ENCODE measurements at regions not wholly inside any gene's neighbourhood (a gene's known extent, or its start where the extent isn't known, plus 50 kb on each side); places are given as distances from the start of the nearest gene placed in this dataset.

GRCh38 chr5:167763772-167764171 is 527.7 kb upstream of the WWC1 start:
- H3K4me3 ChIP-seq (ENCODE audit: low read depth, low read length): no peak overlapping the region
- TF ChIP-seq CTCF (IDR thresholded peaks at IDR 0.05; ENCODE audit: borderline replicate concordance, insufficient read depth, low read depth, low read length): no peak

GRCh38 chr5:167764641-167765289 is 526.7 kb upstream of the WWC1 start:
- no peak overlapping the region for H3K4me3 ChIP-seq (ENCODE audit: low read depth, low read length)

GRCh38 chr5:167765352-167765751 is 526.1 kb upstream of the WWC1 start:
- no peak for TF ChIP-seq CTCF (IDR thresholded peaks at IDR 0.05; ENCODE audit: borderline replicate concordance, insufficient read depth, low read depth, low read length)
- H3K4me3 ChIP-seq (ENCODE audit: low read depth, low read length): no peak overlapping the region

More at GRCh38 chr5:167764641-167765289, 526.7 kb upstream of the WWC1 start:
- TF ChIP-seq CTCF (IDR thresholded peaks at IDR 0.05; ENCODE audit: borderline replicate concordance, insufficient read depth, low read depth, low read length): no peak

GRCh38 chr5:167766957-167767356 is 524.5 kb upstream of the WWC1 start:
- no peak overlapping the region for H3K4me3 ChIP-seq (ENCODE audit: low read depth, low read length)
- TF ChIP-seq CTCF (IDR thresholded peaks at IDR 0.05; ENCODE audit: borderline replicate concordance, insufficient read depth, low read depth, low read length): no peak

GRCh38 chr5:167767795-167768194 is 523.6 kb upstream of the WWC1 start:
- H3K4me3 ChIP-seq (ENCODE audit: low read depth, low read length): no peak overlapping the region
- TF ChIP-seq CTCF (IDR thresholded peaks at IDR 0.05; ENCODE audit: borderline replicate concordance, insufficient read depth, low read depth, low read length): no peak

GRCh38 chr5:167769846-167770413 is 521.5 kb upstream of the WWC1 start:
- no peak for TF ChIP-seq CTCF (IDR thresholded peaks at IDR 0.05; ENCODE audit: borderline replicate concordance, insufficient read depth, low read depth, low read length)
- H3K4me3 ChIP-seq (ENCODE audit: low read depth, low read length): no peak overlapping the region

- H3K4me3 ChIP-seq (ENCODE audit: low read depth, low read length): no peak overlapping the region
- TF ChIP-seq CTCF (IDR thresholded peaks at IDR 0.05; ENCODE audit: borderline replicate concordance, insufficient read depth, low read depth, low read length): no peak
Measured at GRCh38 chr5:167770461-167770860, 521.0 kb upstream of the WWC1 start.

All from GM12875 (cell line).